Psoas muscle (tissue), 7 donors: ENCODE measurements at regions not wholly inside any gene's neighbourhood (a gene's known extent, or its start where the extent isn't known, plus 50 kb on each side); places are given as distances from the start of the nearest gene placed in this dataset.

ENCODE experiments used
- ATAC-seq, 4 donors: fragments of 200-7000 bp; cut with Tn5 transposase; one replicate each; pipeline ENCODE4 v1.9.1; 2020; ENCODE audit warnings: moderate library complexity in 3 of 4, mild to moderate bottlenecking in 2 of 4
- DNase-seq, 2 donors: peaks; one replicate each; pipeline ENCODE4 v3.0.0-alpha.2; 2020
- H3K27ac ChIP-seq: fragments of 200-600 bp; one replicate; pipeline ENCODE4 v1.8.0; 2022
- H3K27me3 ChIP-seq, 3 donors: fragments of 200-600 bp in 1 of 3; one replicate each; pipeline versions ENCODE4 v1.6.1 to v1.8.0; 2013 to 2022; ENCODE audit warnings: low read length in 2 of 3, mild to moderate bottlenecking in 2 of 3, moderate library complexity in 1 of 3; ENCODE audit not compliant: insufficient read depth in 3 of 3
- H3K36me3 ChIP-seq, 2 donors: fragments of 200-600 bp in 1 of 2; one replicate each; pipeline versions ENCODE4 v1.6.1 to v1.8.0; 2013 to 2022; ENCODE audit warnings: low read depth in 1 of 2, mild to moderate bottlenecking in 1 of 2, moderate library complexity in 1 of 2; ENCODE audit not compliant: insufficient read depth in 1 of 2
- H3K4me1 ChIP-seq: fragments of 200-600 bp; one replicate; pipeline ENCODE4 v1.8.0; 2022
- H3K4me3 ChIP-seq: fragments of 200-600 bp; one replicate; pipeline ENCODE4 v1.8.0; 2022; ENCODE audit warnings: mild to moderate bottlenecking
- H3K9me3 ChIP-seq: fragments of 200-600 bp; one replicate; pipeline ENCODE4 v1.8.0; 2022
- WGBS, 3 donors: extraction: QIAGEN DNeasy Blood & Tissue Kit; methylation state at CpG; one replicate each; pipeline versions ENCODE4 v1.1.6 to v1.1.7; 2013; 5-methylcytosine and 5-hydroxymethylcytosine counted together
- intact Hi-C, 2 donors: fragments of 100-400 bp; cut with DNase I; formaldehyde crosslinking; loops; one replicate each; pipeline versions ENCODE4 v1.11.0 to v1.14.2; 2022
- TF ChIP-seq, protein P1 (sequence below): fragments of 200-600 bp; IDR thresholded peaks from one replicate; pipeline ENCODE4 v1.8.0; 2022; ENCODE audit warnings: antibody characterized with exemption
- donor health status: healthy with polysubstance abuse.
- donor health status: DM: no; HTN: no; CAD: no; lungs with moderate emphysema.
- donor health status: Bipolar disorder and iron deficiency.
- donor health status: healthy.
- donor health status: DM: yes; HTN: yes; CAD: no.
- donor health status: DM: no; HTN: no; CAD: no.
- donor health status: DM: yes; HTN: yes; CAD: no.

DNA sequence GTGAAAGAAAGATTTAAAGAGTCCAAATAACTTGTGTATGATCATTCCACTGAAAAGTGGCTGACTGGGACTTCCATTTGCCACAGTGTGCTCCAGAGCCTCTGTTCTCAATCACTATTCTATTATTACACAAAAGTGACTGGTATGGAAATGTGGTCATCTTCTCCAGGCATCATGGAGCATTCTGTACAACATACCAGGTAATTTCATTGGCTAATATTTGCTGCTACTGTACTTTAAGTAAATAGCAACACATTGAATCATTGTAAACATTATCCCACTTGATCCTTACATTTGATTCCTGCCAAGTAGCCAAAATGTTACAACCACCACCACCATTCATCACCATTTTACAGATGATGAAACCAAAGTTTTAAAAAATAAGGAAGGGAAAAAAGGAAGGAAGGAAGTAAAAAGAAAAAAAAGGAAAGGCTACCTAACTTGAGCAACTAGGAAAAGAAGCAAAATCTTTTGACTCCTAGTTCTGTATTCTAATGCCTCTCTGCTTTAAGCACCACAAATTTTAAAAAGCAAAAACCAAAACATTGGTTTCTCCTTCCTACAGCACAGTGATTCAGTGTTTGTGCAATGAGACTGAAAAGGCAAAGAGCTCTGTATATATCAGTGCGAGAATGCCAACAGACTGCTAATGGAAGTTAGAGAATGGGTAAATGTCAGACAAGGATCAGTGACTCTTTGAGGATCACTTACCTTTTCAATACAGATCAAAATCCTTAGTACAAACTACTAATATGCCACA is 361.4 kb upstream of the PTBP2 start:
- H3K4me1 ChIP-seq: no peaks in the 10 kb centered on the region
- no peaks in the 10 kb centered on the region for H3K27me3 ChIP-seq
- DNase-seq: no peak
- no peaks in the 10 kb centered on the region for H3K36me3 ChIP-seq
- H3K27ac ChIP-seq: no peak overlapping the region
- H3K9me3 ChIP-seq: no peaks in the 10 kb centered on the region
- TF ChIP-seq, protein P1, sequence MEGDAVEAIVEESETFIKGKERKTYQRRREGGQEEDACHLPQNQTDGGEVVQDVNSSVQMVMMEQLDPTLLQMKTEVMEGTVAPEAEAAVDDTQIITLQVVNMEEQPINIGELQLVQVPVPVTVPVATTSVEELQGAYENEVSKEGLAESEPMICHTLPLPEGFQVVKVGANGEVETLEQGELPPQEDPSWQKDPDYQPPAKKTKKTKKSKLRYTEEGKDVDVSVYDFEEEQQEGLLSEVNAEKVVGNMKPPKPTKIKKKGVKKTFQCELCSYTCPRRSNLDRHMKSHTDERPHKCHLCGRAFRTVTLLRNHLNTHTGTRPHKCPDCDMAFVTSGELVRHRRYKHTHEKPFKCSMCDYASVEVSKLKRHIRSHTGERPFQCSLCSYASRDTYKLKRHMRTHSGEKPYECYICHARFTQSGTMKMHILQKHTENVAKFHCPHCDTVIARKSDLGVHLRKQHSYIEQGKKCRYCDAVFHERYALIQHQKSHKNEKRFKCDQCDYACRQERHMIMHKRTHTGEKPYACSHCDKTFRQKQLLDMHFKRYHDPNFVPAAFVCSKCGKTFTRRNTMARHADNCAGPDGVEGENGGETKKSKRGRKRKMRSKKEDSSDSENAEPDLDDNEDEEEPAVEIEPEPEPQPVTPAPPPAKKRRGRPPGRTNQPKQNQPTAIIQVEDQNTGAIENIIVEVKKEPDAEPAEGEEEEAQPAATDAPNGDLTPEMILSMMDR: no peak
- H3K4me3 ChIP-seq: no peak overlapping the region
- ATAC-seq: no peak
- WGBS, 3 donors: 93 to 97% (median 96%) methylated on average over 1 of the region's 1 CpG
- intact Hi-C loops: no loop called here

DNA sequence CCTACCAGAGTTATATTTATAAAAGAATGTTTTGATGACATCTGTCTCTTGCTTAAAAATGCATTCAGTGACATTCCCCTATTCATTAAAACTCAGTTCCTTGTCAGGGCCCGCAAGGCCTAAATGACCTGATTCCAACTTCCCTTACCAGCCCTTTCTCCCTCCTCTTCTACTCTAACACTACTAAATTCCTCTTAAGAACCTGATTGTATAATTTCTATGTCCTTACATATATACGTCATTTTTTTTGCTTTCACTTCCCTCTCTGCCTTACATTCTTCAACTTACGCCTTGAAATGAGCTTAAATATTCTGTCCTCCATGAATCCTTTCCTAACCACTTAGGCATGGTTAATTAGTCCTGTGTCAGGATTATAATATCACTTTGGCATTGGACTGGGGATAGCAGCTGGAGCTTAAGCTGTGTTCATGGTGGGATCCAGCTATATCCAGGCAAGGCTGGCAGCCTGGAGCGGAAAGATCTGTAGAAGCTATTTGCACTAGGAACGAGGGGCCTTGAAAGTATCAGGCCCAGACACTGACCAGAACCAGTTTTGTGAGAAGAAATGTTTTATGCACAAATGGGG is 360.2 kb upstream of the PTBP2 start:
- no peaks in the 10 kb centered on the region for H3K27me3 ChIP-seq
- ATAC-seq: no peak
- no peak overlapping the region for H3K4me3 ChIP-seq
- H3K27ac ChIP-seq: no peak overlapping the region
- H3K4me1 ChIP-seq: no peaks in the 10 kb centered on the region
- H3K36me3 ChIP-seq: no peaks in the 10 kb centered on the region
- TF ChIP-seq, protein P1: no peak
- WGBS, 3 donors: 44 to 64% (median 57%) methylated on average over 5 of the region's 5 CpGs
- intact Hi-C loops: no loop called here
- H3K9me3 ChIP-seq: no peaks in the 10 kb centered on the region
- DNase-seq: no peak

DNA sequence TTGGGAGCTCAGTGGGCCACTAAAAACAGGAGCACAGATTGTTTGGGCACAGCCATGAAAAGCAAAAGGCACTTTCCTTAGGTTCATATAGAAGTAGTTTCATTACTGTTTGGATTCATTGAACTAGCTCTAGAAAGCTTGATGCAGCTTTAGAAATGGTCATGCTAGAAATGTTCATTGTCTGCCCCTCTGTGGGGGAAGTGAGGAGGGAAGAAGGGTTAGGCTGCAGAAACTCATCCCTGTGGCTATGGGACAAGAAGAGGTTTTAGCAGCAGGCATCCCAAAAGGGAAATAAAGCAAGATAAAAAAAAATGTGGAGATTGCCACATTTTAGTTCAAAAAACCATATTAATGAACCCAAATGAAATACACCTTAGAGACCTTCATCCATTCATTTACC is 359.6 kb upstream of the PTBP2 start:
- Histone ChIP-seq H3K4me1 (no peaks in the 10 kb centered on the region), H3K27me3 (no peaks in the 10 kb centered on the region), H3K36me3 (no peaks in the 10 kb centered on the region), H3K27ac (no peak overlapping the region), H3K4me3 (no peak overlapping the region), H3K9me3 (no peaks in the 10 kb centered on the region)
- ATAC-seq (no peak), DNase-seq (no peak)
- intact Hi-C loops: no loop called here
- TF ChIP-seq, protein P1: no peak

DNA sequence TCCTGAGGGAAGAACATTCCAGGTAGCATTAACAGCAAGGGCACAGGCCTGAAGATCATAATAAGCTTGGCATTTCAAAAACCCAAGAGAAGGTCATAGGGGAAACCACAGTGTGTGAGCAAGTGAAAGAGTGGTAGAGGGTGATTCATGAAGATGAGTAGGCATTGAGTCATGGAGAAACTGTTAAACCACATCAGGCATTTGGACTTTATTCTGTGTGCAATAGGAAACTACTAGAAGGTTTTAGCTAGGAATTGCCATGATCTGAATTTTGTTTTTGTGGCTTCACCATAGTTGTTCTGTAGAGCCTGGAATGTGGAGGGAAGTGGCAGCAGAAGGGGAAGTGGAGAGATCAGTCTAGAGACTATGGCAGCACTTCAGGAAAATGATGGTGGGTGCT is 359.0 kb upstream of the PTBP2 start:
- Histone ChIP-seq H3K4me1 (no peaks in the 10 kb centered on the region), H3K4me3 (no peak overlapping the region), H3K27me3 (no peaks in the 10 kb centered on the region), H3K27ac (no peak overlapping the region), H3K9me3 (no peaks in the 10 kb centered on the region), H3K36me3 (no peaks in the 10 kb centered on the region)
- TF ChIP-seq, protein P1: no peak
- intact Hi-C loops: no loop called here
- ATAC-seq: peak in 3 of 4 donors; percentile 49 to 76 (median 70)
- DNase-seq: no peak

DNA sequence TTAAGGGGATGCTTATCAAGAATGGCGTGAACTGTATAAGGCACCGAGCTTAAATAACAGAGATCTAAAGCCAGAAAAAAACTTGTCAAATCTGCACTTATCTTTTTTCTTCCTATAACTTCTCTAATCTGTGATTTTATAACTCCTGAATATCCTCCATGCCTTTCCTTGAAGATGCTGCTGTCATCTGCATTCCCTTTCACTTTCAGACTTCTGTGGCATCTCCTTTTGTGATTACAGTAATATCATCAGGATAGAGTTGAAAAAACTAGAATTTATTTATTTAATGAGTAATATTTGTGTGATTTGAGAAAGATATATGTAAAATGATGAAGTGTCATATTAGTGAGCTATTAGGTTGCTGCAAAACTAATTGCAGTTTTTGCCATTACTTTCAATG is 357.8 kb upstream of the PTBP2 start:
- H3K4me1 ChIP-seq: no peaks in the 10 kb centered on the region
- H3K9me3 ChIP-seq: no peaks in the 10 kb centered on the region
- 92 to 93% (median 92%) methylated on average over 2 of the region's 2 CpGs for WGBS, 3 donors
- no peak overlapping the region for H3K4me3 ChIP-seq
- H3K27me3 ChIP-seq: no peaks in the 10 kb centered on the region
- no peak overlapping the region for H3K27ac ChIP-seq
- TF ChIP-seq, protein P1: no peak
- no peak for DNase-seq
- intact Hi-C loops: no loop called here
- no peaks in the 10 kb centered on the region for H3K36me3 ChIP-seq
- no peak for ATAC-seq
